ENCODE measurements at regions not wholly inside any gene's neighbourhood (a gene's known extent, or its start where the extent isn't known, plus 50 kb on each side); places are given as distances from the start of the nearest gene placed in this dataset.

DNA sequence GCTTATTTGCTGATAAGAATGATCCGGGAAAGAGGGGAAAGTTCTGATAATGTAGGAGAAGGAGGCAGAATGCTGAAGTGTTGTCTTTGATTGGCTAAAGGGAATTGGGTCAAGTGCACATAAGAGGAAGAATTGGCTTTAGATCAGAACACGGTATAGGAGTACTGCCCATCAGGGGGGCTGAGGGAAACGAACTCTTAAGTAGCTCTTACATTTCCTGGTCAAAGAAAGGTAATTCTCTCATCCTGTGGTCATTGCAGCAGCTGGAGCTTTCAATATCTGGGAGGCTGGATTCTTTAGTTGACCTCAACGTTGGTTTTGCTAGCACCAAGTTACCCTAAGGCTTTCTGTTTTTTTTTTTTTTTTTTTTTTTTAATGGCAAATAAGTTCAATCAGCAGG lies 178.7 kb upstream of the NR3C1 start:
- ATAC-seq, result peak; percentile 36; the same call in 1 of the 2 replicates
- Mint-ChIP-seq H3K4me1 (peaks cover 24% of the 10 kb centered on the region), H3K27me3 (ENCODE audit: low read depth) (no peaks in the 10 kb centered on the region; the same call in 1 of the 2 replicates), H3K36me3 (no peaks in the 10 kb centered on the region), H3K9me3 (peaks cover 6% of the 10 kb centered on the region), H3K4me3 (no peak overlapping the region), H3K27ac (no peak overlapping the region)
- ChIA-PET POLR2A (interaction anchor here (0.5 kb wide), 1 partner anchor 1965 kb away, joined by 3 read pairs; no protein-coding TSS in a partner anchor), CTCF (interaction anchor here (0.6 kb wide), 1 partner anchor 165 kb away, joined by 5 read pairs; no protein-coding TSS in a partner anchor)
- no peak for DNase-seq (ENCODE audit: low spot score)
- no peak for TF ChIP-seq FOXJ3 (CRISPR knock-in tag; IDR thresholded peaks at IDR 0.05; ENCODE audit: borderline replicate concordance)
- TF ChIP-seq, protein P1, sequence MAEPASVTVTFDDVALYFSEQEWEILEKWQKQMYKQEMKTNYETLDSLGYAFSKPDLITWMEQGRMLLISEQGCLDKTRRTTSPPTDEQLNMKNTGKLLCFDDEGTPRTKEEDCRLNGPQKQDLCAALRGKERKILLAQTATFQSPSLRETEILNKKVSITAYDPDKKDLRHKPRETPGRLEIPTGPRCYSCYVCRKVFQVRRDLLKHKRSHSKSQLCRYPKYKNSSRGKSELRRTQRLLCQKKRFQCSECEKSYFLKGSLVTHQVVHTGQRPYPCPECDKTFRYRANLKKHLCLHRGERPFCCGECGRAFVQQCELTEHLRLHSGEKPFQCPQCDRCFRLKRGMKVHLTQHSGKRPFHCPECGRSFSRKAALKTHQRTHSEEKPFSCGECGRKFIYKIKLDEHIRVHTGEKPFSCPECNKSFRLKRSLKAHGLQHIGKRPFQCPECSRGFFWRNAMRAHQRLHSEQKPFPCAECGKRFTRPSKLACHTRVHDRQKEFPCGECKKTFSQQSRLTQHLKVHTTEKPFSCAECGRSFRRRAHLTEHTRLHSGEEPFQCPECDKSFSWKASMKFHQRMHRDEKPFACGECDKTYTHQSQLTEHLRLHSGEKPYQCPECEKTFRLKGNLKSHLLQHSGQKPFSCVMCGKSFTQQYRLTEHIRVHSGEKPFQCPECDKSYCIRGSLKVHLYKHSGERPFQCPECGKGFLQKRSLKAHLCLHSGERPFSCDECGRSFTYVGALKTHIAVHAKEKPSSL (CRISPR knock-in tag; conservative IDR thresholded peaks at IDR 0.05), result no peak
- TF ChIP-seq ZNF317 (CRISPR knock-in tag; IDR thresholded peaks at IDR 0.05; ENCODE audit: borderline replicate concordance, low read depth), result no peak
- TF ChIP-seq, protein P2, sequence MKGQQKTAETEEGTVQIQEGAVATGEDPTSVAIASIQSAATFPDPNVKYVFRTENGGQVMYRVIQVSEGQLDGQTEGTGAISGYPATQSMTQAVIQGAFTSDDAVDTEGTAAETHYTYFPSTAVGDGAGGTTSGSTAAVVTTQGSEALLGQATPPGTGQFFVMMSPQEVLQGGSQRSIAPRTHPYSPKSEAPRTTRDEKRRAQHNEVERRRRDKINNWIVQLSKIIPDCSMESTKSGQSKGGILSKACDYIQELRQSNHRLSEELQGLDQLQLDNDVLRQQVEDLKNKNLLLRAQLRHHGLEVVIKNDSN (CRISPR knock-in tag; IDR thresholded peaks at IDR 0.05), result no peak
- no peak for TF ChIP-seq ZNF423 (CRISPR knock-in tag; IDR thresholded peaks at IDR 0.05)
- TF ChIP-seq TP53 (CRISPR knock-in tag; IDR thresholded peaks at IDR 0.05), result no peak
- TF ChIP-seq JUN (CRISPR knock-in tag; IDR thresholded peaks at IDR 0.05), result no peak
- TF ChIP-seq TCF7 (CRISPR knock-in tag; IDR thresholded peaks at IDR 0.05; ENCODE audit: low read depth), result no peak
- TF ChIP-seq NFYB (CRISPR knock-in tag; conservative IDR thresholded peaks at IDR 0.05; ENCODE audit: low read depth), result no peak
- TF ChIP-seq ESRRA (CRISPR knock-in tag; IDR thresholded peaks at IDR 0.05; ENCODE audit: borderline replicate concordance), result no peak
- TF ChIP-seq GRHL2 (CRISPR knock-in tag; IDR thresholded peaks at IDR 0.05; ENCODE audit: insufficient replicate concordance, severe bottlenecking), result no peak
- no peak for TF ChIP-seq NR1H2 (CRISPR knock-in tag; IDR thresholded peaks at IDR 0.05)

- POLR2A ChIA-PET, result interaction anchor here (0.5 kb wide), 1 partner anchor 1964 kb away, joined by 3 read pairs; no protein-coding TSS in a partner anchor
- Mint-ChIP-seq H3K27ac (no peak overlapping the region), H3K9me3 (peaks cover 6% of the 10 kb centered on the region), H3K4me3 (no peak overlapping the region), H3K27me3 (ENCODE audit: low read depth) (no peaks in the 10 kb centered on the region; the same call in 1 of the 2 replicates), H3K36me3 (no peaks in the 10 kb centered on the region), H3K4me1 (peaks cover 24% of the 10 kb centered on the region)
- CTCF ChIA-PET, result no interaction called here
- ATAC-seq (no peak), DNase-seq (ENCODE audit: low spot score) (no peak)
- TF ChIP-seq SMAD3 (CRISPR knock-in tag; IDR thresholded peaks at IDR 0.05; ENCODE audit: borderline replicate concordance) (no peak), SMAD4 (CRISPR knock-in tag; IDR thresholded peaks at IDR 0.05) (no peak), NR1H2 (CRISPR knock-in tag; IDR thresholded peaks at IDR 0.05) (no peak), ZNF423 (CRISPR knock-in tag; IDR thresholded peaks at IDR 0.05) (no peak)
- TF ChIP-seq, protein P3, sequence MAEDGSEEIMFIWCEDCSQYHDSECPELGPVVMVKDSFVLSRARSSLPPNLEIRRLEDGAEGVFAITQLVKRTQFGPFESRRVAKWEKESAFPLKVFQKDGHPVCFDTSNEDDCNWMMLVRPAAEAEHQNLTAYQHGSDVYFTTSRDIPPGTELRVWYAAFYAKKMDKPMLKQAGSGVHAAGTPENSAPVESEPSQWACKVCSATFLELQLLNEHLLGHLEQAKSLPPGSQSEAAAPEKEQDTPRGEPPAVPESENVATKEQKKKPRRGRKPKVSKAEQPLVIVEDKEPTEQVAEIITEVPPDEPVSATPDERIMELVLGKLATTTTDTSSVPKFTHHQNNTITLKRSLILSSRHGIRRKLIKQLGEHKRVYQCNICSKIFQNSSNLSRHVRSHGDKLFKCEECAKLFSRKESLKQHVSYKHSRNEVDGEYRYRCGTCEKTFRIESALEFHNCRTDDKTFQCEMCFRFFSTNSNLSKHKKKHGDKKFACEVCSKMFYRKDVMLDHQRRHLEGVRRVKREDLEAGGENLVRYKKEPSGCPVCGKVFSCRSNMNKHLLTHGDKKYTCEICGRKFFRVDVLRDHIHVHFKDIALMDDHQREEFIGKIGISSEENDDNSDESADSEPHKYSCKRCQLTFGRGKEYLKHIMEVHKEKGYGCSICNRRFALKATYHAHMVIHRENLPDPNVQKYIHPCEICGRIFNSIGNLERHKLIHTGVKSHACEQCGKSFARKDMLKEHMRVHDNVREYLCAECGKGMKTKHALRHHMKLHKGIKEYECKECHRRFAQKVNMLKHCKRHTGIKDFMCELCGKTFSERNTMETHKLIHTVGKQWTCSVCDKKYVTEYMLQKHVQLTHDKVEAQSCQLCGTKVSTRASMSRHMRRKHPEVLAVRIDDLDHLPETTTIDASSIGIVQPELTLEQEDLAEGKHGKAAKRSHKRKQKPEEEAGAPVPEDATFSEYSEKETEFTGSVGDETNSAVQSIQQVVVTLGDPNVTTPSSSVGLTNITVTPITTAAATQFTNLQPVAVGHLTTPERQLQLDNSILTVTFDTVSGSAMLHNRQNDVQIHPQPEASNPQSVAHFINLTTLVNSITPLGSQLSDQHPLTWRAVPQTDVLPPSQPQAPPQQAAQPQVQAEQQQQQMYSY (CRISPR knock-in tag; IDR thresholded peaks at IDR 0.05), result no peak
- TF ChIP-seq, protein P4, sequence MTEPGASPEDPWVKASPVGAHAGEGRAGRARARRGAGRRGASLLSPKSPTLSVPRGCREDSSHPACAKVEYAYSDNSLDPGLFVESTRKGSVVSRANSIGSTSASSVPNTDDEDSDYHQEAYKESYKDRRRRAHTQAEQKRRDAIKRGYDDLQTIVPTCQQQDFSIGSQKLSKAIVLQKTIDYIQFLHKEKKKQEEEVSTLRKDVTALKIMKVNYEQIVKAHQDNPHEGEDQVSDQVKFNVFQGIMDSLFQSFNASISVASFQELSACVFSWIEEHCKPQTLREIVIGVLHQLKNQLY (CRISPR knock-in tag; IDR thresholded peaks at IDR 0.05), result no peak
- TF ChIP-seq, protein P5, sequence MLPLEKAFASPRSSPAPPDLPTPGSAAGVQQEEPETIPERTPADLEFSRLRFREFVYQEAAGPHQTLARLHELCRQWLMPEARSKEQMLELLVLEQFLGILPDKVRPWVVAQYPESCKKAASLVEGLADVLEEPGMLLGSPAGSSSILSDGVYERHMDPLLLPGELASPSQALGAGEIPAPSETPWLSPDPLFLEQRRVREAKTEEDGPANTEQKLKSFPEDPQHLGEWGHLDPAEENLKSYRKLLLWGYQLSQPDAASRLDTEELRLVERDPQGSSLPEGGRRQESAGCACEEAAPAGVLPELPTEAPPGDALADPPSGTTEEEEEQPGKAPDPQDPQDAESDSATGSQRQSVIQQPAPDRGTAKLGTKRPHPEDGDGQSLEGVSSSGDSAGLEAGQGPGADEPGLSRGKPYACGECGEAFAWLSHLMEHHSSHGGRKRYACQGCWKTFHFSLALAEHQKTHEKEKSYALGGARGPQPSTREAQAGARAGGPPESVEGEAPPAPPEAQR (CRISPR knock-in tag; IDR thresholded peaks at IDR 0.05), result no peak
- TF ChIP-seq, protein P6, sequence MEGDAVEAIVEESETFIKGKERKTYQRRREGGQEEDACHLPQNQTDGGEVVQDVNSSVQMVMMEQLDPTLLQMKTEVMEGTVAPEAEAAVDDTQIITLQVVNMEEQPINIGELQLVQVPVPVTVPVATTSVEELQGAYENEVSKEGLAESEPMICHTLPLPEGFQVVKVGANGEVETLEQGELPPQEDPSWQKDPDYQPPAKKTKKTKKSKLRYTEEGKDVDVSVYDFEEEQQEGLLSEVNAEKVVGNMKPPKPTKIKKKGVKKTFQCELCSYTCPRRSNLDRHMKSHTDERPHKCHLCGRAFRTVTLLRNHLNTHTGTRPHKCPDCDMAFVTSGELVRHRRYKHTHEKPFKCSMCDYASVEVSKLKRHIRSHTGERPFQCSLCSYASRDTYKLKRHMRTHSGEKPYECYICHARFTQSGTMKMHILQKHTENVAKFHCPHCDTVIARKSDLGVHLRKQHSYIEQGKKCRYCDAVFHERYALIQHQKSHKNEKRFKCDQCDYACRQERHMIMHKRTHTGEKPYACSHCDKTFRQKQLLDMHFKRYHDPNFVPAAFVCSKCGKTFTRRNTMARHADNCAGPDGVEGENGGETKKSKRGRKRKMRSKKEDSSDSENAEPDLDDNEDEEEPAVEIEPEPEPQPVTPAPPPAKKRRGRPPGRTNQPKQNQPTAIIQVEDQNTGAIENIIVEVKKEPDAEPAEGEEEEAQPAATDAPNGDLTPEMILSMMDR (IDR thresholded peaks at IDR 0.05), result no peak
- TF ChIP-seq, protein P7, sequence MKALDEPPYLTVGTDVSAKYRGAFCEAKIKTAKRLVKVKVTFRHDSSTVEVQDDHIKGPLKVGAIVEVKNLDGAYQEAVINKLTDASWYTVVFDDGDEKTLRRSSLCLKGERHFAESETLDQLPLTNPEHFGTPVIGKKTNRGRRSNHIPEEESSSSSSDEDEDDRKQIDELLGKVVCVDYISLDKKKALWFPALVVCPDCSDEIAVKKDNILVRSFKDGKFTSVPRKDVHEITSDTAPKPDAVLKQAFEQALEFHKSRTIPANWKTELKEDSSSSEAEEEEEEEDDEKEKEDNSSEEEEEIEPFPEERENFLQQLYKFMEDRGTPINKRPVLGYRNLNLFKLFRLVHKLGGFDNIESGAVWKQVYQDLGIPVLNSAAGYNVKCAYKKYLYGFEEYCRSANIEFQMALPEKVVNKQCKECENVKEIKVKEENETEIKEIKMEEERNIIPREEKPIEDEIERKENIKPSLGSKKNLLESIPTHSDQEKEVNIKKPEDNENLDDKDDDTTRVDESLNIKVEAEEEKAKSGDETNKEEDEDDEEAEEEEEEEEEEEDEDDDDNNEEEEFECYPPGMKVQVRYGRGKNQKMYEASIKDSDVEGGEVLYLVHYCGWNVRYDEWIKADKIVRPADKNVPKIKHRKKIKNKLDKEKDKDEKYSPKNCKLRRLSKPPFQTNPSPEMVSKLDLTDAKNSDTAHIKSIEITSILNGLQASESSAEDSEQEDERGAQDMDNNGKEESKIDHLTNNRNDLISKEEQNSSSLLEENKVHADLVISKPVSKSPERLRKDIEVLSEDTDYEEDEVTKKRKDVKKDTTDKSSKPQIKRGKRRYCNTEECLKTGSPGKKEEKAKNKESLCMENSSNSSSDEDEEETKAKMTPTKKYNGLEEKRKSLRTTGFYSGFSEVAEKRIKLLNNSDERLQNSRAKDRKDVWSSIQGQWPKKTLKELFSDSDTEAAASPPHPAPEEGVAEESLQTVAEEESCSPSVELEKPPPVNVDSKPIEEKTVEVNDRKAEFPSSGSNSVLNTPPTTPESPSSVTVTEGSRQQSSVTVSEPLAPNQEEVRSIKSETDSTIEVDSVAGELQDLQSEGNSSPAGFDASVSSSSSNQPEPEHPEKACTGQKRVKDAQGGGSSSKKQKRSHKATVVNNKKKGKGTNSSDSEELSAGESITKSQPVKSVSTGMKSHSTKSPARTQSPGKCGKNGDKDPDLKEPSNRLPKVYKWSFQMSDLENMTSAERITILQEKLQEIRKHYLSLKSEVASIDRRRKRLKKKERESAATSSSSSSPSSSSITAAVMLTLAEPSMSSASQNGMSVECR (CRISPR knock-in tag; IDR thresholded peaks at IDR 0.05; ENCODE audit: borderline replicate concordance), result no peak
Observed at GRCh38 chr5:143581649-143582048, 178.2 kb upstream of the NR3C1 start.
